SU-DHL-6 (cell line): ENCODE measurements at regions not wholly inside any gene's neighbourhood (a gene's known extent, or its start where the extent isn't known, plus 50 kb on each side); places are given as distances from the start of the nearest gene placed in this dataset.
"Not testable (repeated sequence)": the region's sequence is repeated elsewhere in the genome, so short reads cannot be mapped to it uniquely, and the experiment has no call there.

ENCODE experiments used
- H2AFZ ChIP-seq: fragments of 200-600 bp; sonication (generic); 2 replicates; pipeline ENCODE4 v1.6.1; 2014; ENCODE audit warnings: low read depth, mild to moderate bottlenecking, moderate library complexity, mixed read lengths, antibody characterized with exemption, low read length; ENCODE audit not compliant: severe bottlenecking
- H3F3A ChIP-seq: fragments of 200-600 bp; shearing (Covaris generic); 2 replicates; pipeline ENCODE4 v1.6.0; 2016; ENCODE audit warnings: antibody characterized with exemption, mild to moderate bottlenecking; ENCODE audit not compliant: insufficient read depth
- H3K27ac ChIP-seq: fragments of 200-600 bp; sonication (generic); 2 replicates; pipeline ENCODE4 v1.5.1; 2016; ENCODE audit warnings: low read depth, mild to moderate bottlenecking, low read length, moderate library complexity, mixed read lengths
- H3K27me3 ChIP-seq: fragments of 200-600 bp; sonication (generic), shearing (Covaris generic); 2 replicates; pipeline ENCODE4 v1.6.0; 2014; ENCODE audit warnings: mild to moderate bottlenecking, low read length
- H3K36me3 ChIP-seq: fragments of 200-600 bp; sonication (generic); 2 replicates; pipeline ENCODE4 v1.6.1; 2014; ENCODE audit warnings: mild to moderate bottlenecking, low read length, mixed read lengths
- H3K4me2 ChIP-seq: fragments of 300-600, 200-600 bp; shearing (Covaris generic), sonication (generic); 2 replicates; pipeline ENCODE4 v1.6.0; 2014; ENCODE audit warnings: low read length, low read depth, mild to moderate bottlenecking; ENCODE audit not compliant: poor library complexity, severe bottlenecking
- H3K4me3 ChIP-seq: fragments of 200-600 bp; sonication (generic); 2 replicates; pipeline ENCODE4 v1.5.1; 2014; ENCODE audit warnings: antibody characterized with exemption, low read length, mild to moderate bottlenecking, mixed read lengths; ENCODE audit not compliant: insufficient read depth, poor library complexity, severe bottlenecking
- H3K79me2 ChIP-seq: fragments of 200-600 bp; sonication (generic); 2 replicates; pipeline ENCODE4 v1.6.1; 2014; ENCODE audit warnings: mild to moderate bottlenecking, low read length, moderate library complexity; ENCODE audit not compliant: insufficient read depth
- H3K9ac ChIP-seq: fragments of 200-600 bp; sonication (generic); 2 replicates; pipeline ENCODE4 v1.7.0; 2014; ENCODE audit warnings: mild to moderate bottlenecking, low read length
- H3K9me2 ChIP-seq: fragments of 200-600 bp; sonication (generic); replicated peaks from 2 replicates; pipeline ENCODE4 v1.6.1; 2014; ENCODE audit warnings: low read length; ENCODE audit not compliant: insufficient read depth
- H3K9me3 ChIP-seq: fragments of 200-600 bp; sonication (generic); 2 replicates; pipeline ENCODE4 v1.6.1; 2014; ENCODE audit warnings: low read length, mixed read lengths; ENCODE audit not compliant: insufficient read depth
- H4K20me1 ChIP-seq: fragments of 200-600 bp; sonication (generic); 2 replicates; pipeline ENCODE4 v1.6.1; 2014; ENCODE audit warnings: low read depth, mild to moderate bottlenecking, antibody characterized with exemption, low read length, moderate library complexity, mixed read lengths
- EZH2phosphoT487 ChIP-seq: fragments of 200-600 bp; sonication (generic), shearing (Covaris generic); conservative IDR thresholded peaks from 2 replicates; pipeline ENCODE4 v1.6.1; 2018; ENCODE audit warnings: mild to moderate bottlenecking, antibody characterized with exemption, low read length, moderate library complexity, mixed read lengths
- TF ChIP-seq, protein P1 (sequence below): fragments of 200-600 bp; sonication (generic); IDR thresholded peaks from one replicate; pipeline ENCODE4 v1.5.1; 2017; ENCODE audit warnings: antibody characterized with exemption, mild to moderate bottlenecking, low read length, moderate library complexity; ENCODE audit not compliant: insufficient read depth, poor library complexity, severe bottlenecking

DNA sequence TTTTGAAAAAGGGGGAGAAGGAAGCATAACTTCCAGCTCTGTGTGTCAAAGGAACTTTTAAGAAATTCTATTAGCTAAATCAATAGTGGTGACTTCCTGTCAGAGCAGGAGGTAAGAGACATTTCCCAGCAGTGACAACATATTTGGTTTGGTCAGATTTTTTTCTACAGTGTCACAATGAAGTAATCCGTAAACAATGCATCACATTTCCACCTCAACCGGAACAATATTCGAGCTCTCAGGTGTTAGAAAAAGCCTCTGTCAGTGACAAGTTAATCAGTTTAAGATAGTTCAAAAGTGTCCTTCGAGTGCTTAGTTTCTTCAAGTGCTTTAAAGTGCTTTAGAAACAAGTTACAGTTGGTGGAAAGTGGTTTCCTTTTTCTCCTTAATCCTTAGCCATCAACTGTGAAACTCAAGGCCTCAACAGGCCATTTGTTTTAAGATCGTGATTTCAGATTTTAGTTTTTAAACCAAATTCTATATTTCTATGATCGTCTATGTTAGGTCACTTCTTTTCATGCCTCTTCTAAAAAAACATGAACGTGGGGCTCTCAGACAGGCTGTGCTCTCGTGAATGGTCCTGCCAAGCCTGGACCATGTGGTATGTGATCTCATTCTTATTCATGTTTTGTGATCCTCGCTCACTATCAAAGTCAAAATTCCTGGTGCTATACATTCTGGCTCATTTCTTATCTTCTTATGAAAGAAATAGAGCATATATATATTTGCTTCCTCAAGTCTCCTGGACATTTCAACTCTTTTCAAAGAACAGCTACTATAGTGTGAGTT, 181.9 kb upstream of the HMHB1 start:
- Histone ChIP-seq H3K79me2 (no peaks in the 10 kb centered on the region), H3K9me2 (no peaks in the 10 kb centered on the region), H3K4me2 (no peak overlapping the region), H3K4me3 (no peak overlapping the region), H3K36me3 (no peaks in the 10 kb centered on the region), H3F3A (no peaks in the 10 kb centered on the region), H2AFZ (no peak overlapping the region), H4K20me1 (no peaks in the 10 kb centered on the region), H3K9ac (no peak overlapping the region), H3K27me3 (no peaks in the 10 kb centered on the region), H3K9me3 (no peaks in the 10 kb centered on the region), H3K27ac (no peak overlapping the region)
- no peak for TF ChIP-seq EZH2phosphoT487
- TF ChIP-seq, protein P1, sequence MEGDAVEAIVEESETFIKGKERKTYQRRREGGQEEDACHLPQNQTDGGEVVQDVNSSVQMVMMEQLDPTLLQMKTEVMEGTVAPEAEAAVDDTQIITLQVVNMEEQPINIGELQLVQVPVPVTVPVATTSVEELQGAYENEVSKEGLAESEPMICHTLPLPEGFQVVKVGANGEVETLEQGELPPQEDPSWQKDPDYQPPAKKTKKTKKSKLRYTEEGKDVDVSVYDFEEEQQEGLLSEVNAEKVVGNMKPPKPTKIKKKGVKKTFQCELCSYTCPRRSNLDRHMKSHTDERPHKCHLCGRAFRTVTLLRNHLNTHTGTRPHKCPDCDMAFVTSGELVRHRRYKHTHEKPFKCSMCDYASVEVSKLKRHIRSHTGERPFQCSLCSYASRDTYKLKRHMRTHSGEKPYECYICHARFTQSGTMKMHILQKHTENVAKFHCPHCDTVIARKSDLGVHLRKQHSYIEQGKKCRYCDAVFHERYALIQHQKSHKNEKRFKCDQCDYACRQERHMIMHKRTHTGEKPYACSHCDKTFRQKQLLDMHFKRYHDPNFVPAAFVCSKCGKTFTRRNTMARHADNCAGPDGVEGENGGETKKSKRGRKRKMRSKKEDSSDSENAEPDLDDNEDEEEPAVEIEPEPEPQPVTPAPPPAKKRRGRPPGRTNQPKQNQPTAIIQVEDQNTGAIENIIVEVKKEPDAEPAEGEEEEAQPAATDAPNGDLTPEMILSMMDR = no peak

DNA sequence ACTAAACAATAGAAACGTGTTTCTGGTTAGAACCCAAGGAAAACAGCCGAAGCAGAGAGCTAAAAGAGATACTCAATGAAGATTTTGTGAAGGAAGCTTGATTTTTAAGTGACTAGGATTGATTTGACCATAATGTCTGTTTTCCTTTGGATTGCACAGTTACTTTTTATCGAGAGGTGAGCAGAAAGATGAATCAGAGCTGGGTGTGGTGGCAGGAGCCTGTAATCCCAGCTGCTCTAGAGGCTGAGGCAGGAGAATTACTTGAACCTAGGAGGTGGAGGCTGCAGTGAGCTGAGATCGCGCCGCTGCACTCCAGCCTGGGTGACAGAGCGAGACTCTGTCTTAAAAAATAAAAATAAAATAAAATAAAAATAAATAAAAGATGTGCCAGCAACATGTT, 186.9 kb upstream of the HMHB1 start:
- H3F3A ChIP-seq, H3K4me2 ChIP-seq, H3K27me3 ChIP-seq, H2AFZ ChIP-seq, H4K20me1 ChIP-seq, H3K36me3 ChIP-seq, H3K79me2 ChIP-seq, H3K9ac ChIP-seq, H3K27ac ChIP-seq, H3K9me3 ChIP-seq, H3K4me3 ChIP-seq, H3K9me2 ChIP-seq: not testable (repeated sequence)

DNA sequence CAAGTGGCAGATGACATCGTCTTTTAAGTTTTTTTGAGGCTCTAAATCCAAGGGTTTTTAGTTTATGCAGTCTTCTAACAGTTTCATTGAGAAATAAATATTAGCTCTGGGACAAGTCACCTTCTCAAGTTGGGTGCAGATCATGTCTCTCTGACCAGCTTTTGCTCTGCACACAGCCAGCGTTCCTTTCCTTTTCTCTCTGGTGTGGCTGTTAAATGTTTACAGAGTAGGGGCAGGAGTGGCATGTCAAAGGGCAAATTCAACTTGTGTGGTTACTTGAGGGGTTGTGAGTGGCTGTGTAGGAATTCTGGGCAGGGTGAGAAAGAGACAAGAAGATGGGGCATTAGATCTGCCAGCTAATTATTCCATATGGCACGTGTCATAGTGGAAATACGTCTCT, 187.5 kb upstream of the HMHB1 start:
- Histone ChIP-seq H3F3A (no peaks in the 10 kb centered on the region), H3K9me3 (no peaks in the 10 kb centered on the region), H3K9me2 (no peaks in the 10 kb centered on the region), H3K79me2 (no peaks in the 10 kb centered on the region), H3K4me2 (no peak overlapping the region), H2AFZ (no peak overlapping the region), H4K20me1 (no peaks in the 10 kb centered on the region), H3K9ac (no peak overlapping the region), H3K4me3 (no peak overlapping the region), H3K36me3 (no peaks in the 10 kb centered on the region), H3K27me3 (no peaks in the 10 kb centered on the region), H3K27ac (no peak overlapping the region)
- TF ChIP-seq, protein P1 = no peak
- TF ChIP-seq EZH2phosphoT487 = no peak

DNA sequence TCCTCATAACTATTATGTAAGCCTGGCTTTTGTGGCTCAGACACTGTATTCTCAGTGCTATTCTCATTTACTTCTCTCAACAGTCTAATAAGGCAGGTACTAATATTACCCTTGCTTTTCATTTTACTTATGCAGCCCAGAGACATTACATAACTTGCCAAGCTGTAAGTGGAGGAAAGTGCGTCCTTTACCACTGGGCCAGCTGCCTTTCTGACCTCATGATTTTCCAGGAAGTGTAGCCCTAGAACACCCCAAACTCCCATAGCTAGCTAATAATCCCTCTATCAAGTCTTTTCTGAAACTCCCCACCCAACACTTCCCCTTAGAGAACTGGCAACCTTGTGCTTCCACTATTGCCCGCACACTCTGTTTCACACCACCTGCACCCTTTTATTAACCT, 192.9 kb upstream of the HMHB1 start:
- Histone ChIP-seq H3K4me2 (no peak overlapping the region), H3K9me3 (no peaks in the 10 kb centered on the region), H4K20me1 (no peaks in the 10 kb centered on the region), H3K79me2 (no peaks in the 10 kb centered on the region), H3K36me3 (no peaks in the 10 kb centered on the region), H3F3A (no peaks in the 10 kb centered on the region), H2AFZ (no peak overlapping the region), H3K4me3 (no peak overlapping the region), H3K27me3 (0 out of 2 replicates have a peak, but pooled peaks cover 3% of the 10 kb centered on the region), H3K9me2 (no peaks in the 10 kb centered on the region), H3K27ac (no peak overlapping the region), H3K9ac (no peak overlapping the region)
- TF ChIP-seq EZH2phosphoT487 = no peak
- TF ChIP-seq, protein P1 = no peak
